ENCODE measurements at regions not wholly inside any gene's neighbourhood (a gene's known extent, or its start where the extent isn't known, plus 50 kb on each side); places are given as distances from the start of the nearest gene placed in this dataset.
A peak's percentile ranks its signal among the peaks of the same experiment; 100 is the strongest.
"Not testable (repeated sequence)": the region's sequence is repeated elsewhere in the genome, so short reads cannot be mapped to it uniquely, and the experiment has no call there.

DNA sequence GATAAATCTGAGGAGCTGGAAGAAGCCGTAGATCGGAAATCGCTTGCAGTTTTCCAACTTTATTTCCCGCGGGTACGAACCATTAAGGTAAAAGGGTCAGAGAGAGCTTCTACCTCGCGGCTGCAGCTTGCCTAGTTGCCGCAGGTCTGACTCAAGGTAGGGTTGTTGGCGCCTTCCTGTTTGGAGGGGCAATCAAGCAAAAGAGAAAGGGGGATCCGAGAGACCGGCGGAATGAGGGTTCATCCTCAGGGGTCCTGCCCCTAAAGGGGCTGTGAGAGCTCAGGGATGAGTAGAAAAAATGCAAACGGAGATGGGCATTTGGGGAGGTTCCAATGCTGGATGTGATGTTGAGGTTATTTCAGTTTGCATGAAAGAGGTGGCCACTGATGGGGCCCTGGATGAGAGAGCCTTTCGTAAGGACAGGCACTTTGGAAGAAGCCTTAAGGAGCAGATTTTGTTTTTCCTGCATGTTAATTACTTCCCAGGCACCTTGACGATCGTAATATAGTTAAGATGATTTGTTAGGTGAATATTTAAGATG, 265.4 kb downstream of the CGGBP1 start:
- peak in 1 of 2 experiments; percentile 21 for DNase-seq

DNA sequence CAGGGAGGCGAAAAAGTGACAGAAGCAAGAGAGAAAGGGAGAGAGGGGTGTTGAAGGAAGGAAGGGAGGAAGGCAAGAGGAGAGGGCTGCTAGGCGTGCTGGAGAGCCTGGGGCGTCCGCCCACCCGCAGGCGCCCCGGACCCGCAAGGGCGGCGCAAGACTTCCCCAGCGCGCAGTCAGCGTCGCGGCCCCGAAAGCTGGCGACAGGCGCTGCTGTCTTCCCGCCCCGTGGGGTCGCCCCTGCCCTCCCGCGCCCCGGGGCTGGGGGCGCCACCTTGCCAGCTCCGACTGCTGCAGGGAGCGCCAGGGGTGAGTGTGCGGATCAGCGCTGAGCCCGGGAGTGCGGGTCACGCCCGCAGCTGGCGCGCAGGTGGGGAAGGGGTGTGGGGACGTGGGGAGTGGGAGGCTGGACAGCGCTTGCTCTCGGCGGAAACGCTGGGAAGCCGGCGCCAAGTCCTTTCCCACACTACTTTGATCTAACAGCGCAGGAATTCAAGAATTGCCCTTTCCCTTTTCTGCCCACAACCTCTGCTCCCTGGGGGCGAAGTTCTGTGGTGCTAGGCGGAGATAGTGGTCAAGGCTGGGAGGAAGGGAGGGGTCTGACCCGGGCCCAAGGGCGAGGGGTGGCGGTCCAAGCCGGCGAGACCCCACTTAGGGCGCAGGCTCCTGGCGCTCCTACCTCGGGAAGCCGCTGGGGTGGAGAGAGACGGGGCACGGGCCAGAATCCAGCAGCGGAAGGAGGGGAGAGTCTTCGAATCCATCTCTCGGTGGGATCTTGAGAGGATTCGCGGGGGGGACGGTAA, 266.1 kb downstream of the CGGBP1 start, which contains the start of gene HTR1F:
Gene HTR1F (plus strand): TSS at position 173 of the 803 bp plus-strand sequence.
- peak; percentile 21 to 25 for DNase-seq

DNA sequence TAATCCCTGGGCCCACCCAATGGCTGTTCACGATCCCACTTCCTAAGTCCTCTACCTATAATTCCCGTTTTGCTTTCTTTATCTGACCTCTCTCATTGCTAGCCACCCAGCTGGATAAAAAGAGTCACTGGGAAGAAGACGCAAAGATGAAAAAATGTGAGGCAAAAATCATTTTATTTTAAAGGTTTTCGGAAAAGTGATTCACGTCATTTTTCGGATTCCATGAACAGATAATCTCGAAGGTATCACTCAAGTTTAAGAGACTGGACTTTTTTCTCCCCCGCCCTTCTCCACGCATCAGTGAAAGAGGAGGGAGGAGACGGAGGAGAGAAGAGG, 266.6 kb downstream of the CGGBP1 start:
- no peak for DNase-seq

DNA sequence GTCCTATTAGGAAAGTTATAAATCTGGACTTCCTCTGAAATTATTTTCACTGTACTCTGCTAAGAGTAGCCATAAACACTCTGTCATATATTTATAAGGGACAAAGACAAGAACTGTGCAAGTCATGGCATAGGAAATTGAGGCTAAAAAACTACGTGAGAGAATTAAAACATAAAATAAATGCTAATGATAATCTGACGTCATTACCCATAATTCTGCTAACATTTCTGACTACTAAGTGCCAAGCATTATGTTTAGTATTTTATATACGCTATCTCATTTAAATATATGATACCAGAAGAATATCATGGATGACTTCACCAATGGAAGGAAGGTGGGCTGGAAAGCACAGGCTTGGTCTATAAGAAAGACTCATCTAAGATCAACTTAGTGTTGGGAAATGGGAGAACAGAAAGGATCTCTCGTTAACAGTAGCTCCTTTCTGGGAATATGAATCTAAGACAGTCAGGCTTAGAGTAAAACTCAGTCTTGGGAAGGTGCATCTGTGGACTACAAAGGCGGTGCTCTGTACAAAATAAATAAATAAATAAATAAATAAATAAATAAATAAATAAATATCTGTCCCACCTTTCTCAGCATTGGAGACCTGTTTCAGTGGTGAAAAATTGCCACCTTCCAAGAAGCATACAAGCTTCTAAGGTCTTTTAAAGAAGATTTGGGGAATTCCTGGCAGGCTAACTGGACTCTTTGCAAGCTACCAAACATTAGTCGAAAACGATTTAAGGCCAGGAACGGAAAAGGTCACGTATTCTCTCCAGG, 267.4 kb downstream of the CGGBP1 start:
- no peak for DNase-seq

DNA sequence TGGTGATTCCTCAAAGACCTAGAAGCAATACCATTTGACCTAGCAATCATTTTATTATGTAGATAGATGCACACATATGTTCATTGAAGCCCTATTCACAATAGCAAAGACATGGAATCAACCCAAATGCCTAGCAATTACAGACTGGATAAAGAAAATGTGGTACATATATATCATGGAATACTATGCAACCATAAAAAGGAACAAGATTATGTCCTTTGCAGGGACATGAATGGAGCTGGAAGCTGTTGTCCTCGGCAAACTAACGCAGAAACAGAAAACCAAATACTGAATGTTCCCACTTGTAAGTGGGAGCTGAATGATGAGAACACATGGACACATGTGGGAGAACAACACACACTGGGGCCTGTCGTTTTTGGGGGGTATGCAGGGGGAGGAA, 269.8 kb downstream of the CGGBP1 start:
- DNase-seq, result not testable (repeated sequence)

DNA sequence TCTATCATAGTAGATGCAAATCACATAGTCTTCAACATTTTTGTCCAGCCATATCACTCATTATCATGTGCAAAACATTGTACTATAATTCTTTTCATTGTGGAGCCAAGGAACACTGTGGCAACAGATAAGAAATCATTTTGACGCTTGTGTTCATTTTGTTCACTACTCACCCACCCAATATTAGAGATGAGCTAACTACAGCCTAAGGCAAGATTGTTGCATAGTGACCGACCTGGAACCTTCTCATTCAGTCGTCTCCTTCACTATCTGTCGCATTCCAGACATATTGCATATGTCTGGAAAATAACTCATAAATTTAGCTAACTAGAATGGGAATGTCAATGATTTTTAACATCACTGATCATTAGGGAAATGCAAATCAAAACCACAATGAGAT, 270.3 kb downstream of the CGGBP1 start:
- DNase-seq, result no peak

DNA sequence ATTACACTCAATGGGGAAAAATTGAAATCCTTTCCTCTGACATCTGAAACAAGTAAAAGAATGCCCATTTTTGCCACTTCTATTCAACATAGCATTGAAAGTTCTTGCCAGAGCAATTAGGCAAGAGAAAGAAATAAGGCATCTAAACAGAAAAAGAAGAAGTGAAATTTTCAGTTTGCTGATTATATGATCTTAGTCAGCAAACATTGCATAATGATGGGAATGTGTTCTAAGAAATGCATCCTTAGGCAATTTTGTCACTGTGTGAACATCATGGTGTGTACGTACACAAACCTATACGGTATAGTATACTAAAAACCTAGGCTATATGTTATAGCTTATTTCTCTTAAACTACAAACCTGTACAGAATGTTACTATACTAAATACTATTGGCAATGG, 278.0 kb downstream of the CGGBP1 start:
- no peak for DNase-seq

DNA sequence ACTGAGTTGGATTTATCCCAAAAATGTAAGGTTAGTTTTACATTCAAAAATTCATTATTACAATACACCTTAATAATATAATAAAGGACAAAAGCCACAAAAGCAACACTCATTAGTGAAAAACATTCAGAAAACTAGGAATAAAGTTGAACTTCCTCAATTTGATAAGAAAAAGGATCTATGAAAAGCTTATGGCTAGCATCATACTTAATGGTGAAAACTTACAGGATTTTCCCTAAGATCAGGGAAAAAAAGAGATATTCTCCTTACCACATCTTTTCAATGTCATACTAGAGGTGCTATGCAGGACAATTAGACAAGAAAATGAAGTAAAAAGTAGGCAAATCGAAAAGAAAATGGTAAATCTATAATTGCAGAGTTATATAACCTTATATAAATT, 279.9 kb downstream of the CGGBP1 start:
- DNase-seq, result no peak

DNA sequence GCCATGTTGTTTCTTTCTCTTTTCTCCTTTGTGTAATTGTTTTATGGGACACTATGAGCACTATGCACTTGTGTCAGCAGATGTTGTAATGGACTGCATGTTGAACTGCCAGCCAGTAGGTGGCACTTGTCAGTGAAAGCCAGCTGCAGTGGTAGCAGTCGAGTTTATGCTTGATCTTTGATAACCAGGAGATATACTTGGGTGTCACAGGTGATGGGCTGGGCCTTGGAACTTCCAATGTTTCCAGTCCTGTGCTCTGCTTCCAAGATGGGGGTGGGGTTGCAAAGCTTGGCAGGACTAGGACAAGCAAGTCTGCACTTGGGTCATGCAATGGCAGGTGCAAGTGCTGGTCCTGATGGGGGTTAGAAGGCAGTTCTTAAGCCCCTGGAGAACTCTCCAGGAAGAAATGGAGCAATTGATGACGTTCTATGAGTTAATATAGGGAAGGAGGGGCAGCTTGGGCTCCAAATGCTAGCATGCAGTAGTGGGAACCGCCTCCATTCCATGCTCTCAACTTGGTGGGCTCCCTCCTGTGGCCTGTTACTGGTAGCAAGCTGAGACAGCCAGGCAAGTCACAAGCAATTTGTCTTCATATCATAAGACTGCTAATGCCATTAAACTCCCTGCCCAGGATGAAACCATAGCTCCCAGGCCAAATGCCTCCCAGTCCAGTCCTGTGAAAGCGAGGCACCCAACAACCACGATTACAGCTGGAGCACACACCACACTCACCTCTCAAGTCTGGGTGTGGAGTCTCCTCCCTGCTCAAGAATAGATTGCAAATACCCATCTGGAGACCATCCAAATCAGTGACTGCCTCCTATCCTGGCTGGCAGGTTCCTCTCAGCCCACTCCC, 287.2 kb downstream of the CGGBP1 start:
- peak; percentile 20 to 41 for DNase-seq

DNA sequence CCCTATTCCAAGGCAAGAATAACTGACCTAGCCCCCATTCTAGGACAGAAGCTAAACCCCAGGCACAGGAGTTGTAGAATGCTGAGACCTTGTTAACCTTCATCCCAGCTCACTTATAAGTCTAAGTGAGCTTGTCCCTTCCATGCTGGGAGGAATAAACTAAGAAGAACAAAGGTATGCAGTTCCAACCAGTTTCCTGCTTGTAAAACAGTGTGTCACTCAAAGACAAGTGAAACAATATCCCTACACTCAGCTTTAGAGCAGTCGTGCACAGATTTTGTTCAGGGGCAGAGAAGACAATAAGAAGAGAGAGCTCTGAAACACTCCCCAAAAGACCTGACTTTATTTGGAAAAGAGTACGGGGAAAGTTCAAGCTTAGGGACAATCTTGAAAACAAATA, 292.1 kb downstream of the CGGBP1 start:
- no peak for DNase-seq

DNA sequence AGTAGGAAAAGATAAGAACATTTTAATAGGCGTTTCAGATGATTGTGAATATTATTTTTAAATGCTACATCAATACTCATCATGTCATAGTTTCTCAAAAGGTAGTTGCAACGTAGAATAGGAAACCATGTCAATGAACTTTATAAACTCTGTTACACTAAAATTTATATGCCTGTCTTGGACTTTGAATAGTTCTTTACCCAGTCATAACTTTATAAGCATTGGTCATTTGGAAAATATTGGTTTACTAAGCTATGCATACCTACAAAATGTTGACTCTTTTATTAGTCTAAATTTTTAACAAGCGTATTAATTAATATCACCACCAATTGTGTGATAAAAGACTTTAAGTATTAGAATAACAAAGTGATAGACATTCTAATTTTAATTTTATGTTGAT, 293.5 kb downstream of the CGGBP1 start:
- DNase-seq, result no peak

DNA sequence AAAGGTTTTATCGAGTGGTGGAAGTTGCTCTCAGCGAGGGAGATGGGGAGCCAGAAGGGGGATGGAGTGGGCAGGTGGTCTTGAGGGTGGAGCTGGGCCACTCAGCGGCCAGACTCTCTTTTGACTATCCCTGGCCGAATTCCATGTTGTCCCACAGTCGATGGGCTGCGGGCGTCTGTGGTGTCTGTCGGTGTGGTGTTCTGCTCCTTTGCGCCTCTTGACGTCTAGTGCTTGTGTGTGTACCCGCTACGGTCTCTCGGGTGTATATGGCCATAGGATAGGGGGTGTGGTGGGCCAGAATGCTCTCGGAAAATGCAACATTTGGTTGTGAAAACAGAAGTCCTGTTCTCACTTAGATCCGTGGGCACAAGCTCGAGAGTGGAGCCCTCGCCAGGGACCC, 297.0 kb downstream of the CGGBP1 start:
- DNase-seq, result no peak

DNA sequence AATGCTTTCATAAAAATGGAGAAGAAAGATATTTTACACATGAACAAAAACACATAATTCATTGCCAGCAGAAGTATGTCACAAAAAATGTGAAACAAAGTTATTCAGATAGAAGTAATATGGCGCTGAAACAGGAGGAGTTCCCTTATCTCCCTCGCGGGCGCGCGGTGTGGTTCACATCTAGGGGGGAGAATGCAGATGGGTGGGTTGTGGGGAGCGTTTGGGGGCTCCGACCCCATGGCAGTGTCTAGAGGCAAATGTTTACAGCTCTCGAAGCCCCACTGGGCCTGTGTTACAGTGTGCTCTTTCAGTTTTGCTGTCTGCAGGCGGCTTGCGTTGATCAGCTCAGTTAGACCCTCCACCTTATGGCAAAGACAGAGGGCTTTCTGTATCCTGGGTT, 297.5 kb downstream of the CGGBP1 start:
- no peak for DNase-seq

DNA sequence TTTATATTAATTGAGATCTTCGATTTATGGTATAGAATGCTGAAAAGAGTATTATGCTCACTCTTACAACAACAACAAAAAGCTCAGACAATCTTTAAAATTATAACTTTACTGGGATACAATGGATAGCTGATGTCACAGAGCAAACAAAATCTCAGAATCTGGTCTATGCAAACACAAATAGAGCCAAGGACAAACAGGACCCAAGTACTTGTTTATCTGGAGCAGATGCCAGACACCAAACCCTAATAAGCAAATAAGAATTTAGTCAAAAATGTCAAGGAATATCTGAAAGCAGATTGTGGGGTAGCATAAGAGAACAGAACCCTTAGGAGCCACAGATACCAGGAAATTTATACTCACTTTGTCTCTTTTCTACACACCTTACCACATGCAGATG, 302.2 kb downstream of the CGGBP1 start:
- no peak for DNase-seq

DNA sequence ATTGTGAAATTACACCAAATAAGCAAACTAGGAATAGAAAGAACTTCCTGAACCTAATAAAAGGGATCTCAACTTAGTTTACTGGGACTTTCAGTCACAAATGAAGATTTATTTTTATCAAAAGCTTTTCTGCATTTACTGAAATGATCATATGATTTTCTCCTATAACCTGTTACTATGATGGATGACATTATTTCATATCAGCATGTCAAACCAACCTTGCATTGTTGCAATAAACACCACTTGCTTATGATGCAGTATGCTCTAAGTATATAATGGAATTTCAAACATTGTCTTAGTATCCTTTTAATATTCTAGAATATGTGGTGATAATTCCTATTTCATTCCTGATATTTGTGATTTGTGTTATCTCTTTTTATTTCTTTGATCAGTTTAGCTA, 303.0 kb downstream of the CGGBP1 start:
- no peak for DNase-seq

DNA sequence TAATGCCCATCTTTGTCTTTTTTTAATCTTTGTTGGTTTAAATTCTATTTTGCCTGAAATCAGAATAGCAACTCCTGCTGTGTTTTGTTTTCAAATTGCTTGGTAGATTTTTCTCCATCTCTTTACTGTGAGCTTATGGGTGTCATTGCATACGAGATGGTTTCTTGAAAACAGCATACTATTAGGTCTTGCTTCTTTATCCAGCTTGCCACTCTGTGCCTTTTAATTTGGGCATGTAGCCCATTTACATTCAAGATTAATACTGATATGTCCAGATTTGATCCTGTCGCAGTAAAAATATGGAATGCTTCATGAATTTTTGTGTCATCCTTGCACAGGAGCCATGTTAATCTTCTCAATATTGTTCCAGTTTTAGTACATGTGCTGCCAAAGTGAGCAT, 316.6 kb downstream of the CGGBP1 start:
- DNase-seq, result no peak

DNA sequence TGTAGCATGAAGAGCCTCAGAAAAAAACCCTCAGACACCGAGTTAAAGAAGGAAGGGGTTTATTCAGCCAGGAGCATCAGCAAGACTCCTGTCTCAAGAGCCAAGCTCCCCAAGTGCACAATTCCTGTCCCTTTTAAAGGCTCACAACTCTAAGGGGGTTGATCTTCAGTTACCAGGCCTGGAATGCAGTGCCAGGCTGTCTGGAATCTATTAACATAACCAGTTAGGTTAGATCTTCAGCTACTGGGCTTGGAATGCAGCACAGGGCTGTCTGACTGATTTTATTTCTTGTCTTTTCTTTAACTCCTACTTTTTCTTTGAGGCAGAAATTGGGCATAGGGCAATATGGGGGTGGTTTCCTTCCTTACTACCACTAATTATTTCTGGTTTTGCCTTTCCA, 317.9 kb downstream of the CGGBP1 start:
- not testable (repeated sequence) for DNase-seq

DNA sequence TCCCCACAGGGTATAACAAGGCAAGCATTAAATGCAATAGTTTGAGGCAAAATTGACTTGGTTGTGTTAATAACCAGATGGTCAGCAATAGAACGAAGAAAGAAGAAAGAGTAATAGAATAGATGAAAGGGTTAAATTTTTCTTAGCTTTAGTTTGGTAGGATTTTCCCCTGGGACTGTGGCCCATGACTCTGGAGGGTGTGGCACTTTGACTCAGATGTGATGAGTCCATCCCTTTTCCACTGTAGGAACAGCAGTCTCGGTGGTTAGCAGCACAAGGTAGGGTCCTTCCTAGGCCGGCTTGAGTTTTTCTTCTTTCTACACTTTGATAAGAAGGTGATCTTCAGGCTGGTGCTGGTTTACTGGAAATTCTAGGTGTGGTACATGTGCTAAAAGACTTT, 321.0 kb downstream of the CGGBP1 start:
- DNase-seq, result not testable (repeated sequence)

DNA sequence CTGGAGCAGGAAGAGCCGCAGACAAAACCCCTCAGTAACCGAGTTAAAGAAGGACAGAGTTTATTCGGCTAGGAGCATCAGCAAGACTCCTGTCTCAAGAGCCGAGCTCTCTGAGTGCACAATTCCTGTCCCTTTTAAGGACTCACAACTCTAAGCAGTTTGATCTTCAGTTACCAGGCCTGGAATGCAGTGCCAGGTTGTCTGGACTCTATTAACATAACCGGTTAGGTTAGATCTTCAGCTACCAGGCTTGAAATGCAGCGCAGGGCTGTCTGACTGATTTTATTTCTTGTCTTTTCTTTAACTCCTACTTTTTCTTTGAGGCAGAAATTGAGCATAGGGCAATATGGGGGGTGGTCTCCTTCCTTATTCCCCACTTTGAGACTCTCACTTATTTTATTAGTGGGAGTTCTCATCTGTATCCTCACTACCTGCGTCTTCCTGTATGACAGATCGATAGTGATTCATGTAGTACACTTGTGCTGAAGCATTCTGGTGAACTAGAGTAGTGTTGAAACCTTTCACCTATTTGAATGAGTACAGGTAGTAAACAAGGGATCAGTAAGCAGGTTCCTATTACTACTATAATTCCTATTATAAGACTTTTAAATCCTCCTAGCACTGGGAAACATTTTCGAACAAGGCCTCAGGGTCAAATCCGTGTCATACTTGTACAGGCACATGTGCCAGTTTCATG, 325.0 kb downstream of the CGGBP1 start:
- no peak for DNase-seq

DNA sequence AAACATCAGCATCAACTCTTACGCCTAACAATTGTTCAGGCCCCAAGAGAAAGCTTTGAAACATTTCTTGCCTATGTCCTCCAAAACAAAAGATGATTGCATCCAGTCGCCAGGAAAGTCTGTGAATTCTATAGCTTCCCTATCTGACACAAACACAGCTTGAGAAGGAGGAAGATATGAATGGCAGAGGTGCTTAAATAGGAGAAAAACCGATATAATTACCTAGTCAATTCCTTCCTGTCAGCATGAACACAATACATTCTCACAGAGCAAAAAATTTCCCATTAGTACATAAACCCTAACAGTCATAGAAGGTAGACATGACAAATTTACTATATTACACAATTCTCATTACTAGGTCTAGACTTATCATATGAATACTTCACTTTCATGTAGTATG, 326.5 kb downstream of the CGGBP1 start:
- DNase-seq, result no peak

DNA sequence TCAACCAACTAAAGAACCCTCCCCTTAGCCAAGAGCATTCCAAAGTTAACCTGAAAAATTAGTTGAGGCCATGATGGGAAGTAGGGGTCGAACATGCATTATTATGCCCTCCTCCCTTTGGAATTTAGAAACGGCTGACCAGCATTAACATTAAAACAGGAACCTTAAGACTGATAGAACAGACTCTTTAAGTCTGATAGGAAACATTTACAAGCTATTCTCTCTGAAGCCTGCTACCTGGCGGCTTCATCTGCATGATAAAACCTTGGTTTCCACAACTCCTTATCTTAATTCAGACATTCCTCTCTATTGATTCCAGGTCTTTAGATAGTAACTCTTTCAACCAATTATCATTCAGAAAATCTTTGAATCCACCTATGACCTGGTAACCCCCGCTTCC, 331.0 kb downstream of the CGGBP1 start:
- no peak for DNase-seq

DNA sequence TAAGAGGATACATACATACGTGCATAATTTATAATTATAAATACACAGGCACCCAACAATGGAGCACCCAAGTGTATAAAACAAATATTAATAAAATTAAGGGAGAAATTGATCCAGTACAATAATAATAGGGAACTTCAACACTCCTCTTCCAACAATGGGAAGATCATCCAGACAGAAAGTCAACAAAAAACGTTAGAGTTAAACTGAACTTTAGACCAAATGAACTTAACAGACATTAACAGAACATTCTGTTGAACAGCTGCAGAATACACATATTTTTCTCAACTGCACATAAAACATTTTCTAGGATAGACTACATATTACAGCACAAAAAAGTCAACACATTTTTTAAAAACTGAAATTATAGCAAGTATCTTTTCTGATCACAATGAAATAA, 339.7 kb downstream of the CGGBP1 start:
- DNase-seq, result no peak

DNA sequence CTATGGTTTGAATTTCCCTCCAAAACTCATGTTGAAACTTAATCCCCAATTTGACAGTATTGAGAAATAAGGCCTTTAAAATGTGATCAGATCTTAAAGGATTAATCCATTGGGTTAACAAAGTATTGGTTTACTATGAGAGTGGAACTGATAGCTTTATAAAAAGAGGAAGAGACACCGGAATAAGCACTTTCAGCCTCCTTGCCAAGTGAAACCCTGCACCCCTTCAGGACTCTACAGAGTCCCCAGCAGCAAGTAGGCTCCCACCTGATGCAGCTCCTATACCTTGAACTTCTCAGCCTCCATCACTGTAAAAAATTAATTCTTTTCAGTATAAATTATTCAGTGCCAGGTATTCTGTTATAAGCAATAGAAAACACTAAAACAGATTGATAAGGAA, 348.3 kb downstream of the CGGBP1 start:
- DNase-seq, result no peak
